ENCODE measurements at regions not wholly inside any gene's neighbourhood (a gene's known extent, or its start where the extent isn't known, plus 50 kb on each side); places are given as distances from the start of the nearest gene placed in this dataset.

DNA sequence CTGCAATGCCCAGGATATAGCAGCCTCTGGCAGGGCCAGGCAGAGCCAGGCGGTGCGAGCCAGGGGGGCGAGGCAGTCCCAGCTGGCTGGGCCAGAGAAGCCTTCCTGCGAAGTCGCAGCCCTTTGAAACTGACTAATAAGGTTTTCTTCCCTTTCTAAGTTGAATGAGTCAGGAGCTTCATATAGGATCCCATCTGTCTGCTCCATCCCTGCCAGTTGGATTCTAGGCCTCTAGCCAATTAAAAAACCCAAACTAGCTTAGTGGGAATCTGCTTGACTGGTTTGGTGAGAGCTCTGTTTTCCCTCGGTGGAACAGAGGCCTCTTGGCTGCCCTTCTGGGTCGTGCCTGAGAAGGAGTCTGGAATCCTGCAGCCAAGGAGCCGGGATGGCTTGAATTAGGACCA, 70.1 kb upstream of the RAPGEF1 start:
- Histone ChIP-seq H3K27ac (no peak overlapping the region), H3K36me3 (no peaks in the 10 kb centered on the region), H3K4me3 (no peak overlapping the region), H3K4me1 (no peaks in the 10 kb centered on the region), H3K27me3 (no peaks in the 10 kb centered on the region), H3K9me3 (no peaks in the 10 kb centered on the region)
- DNase-seq, result no peak
- TF ChIP-seq, protein P1, sequence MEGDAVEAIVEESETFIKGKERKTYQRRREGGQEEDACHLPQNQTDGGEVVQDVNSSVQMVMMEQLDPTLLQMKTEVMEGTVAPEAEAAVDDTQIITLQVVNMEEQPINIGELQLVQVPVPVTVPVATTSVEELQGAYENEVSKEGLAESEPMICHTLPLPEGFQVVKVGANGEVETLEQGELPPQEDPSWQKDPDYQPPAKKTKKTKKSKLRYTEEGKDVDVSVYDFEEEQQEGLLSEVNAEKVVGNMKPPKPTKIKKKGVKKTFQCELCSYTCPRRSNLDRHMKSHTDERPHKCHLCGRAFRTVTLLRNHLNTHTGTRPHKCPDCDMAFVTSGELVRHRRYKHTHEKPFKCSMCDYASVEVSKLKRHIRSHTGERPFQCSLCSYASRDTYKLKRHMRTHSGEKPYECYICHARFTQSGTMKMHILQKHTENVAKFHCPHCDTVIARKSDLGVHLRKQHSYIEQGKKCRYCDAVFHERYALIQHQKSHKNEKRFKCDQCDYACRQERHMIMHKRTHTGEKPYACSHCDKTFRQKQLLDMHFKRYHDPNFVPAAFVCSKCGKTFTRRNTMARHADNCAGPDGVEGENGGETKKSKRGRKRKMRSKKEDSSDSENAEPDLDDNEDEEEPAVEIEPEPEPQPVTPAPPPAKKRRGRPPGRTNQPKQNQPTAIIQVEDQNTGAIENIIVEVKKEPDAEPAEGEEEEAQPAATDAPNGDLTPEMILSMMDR (IDR thresholded peaks at IDR 0.05), result no peak

DNA sequence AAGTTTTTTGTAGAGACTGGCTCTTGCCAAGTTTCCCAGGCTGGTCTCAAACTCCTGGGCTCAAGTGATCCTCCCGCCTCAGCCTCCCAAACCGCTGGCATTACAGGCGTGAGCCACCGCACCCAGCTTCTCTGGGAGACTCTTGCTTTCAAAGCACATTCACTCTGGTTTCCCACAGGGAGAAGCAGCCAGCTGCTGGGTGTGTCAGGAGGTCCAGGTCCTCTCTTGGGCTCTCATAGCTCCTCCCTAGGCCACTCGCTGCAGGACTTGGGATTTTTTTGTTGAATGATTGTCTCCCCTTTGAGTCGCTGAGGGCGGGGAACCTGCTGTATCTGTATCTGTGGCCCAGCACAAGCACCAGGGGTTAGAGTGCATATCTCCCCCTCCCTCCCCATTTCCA, 68.4 kb upstream of the RAPGEF1 start:
- H3K27ac ChIP-seq, result no peak overlapping the region
- no peaks in the 10 kb centered on the region for H3K36me3 ChIP-seq
- H3K4me3 ChIP-seq, result no peak overlapping the region
- TF ChIP-seq POLR2A (IDR thresholded peaks at IDR 0.05), result no peak
- TF ChIP-seq, protein P1 (IDR thresholded peaks at IDR 0.05), result no peak
- DNase-seq, result no peak
- H3K9me3 ChIP-seq, result no peaks in the 10 kb centered on the region
- H3K4me1 ChIP-seq, result no peaks in the 10 kb centered on the region
- no peaks in the 10 kb centered on the region for H3K27me3 ChIP-seq

DNA sequence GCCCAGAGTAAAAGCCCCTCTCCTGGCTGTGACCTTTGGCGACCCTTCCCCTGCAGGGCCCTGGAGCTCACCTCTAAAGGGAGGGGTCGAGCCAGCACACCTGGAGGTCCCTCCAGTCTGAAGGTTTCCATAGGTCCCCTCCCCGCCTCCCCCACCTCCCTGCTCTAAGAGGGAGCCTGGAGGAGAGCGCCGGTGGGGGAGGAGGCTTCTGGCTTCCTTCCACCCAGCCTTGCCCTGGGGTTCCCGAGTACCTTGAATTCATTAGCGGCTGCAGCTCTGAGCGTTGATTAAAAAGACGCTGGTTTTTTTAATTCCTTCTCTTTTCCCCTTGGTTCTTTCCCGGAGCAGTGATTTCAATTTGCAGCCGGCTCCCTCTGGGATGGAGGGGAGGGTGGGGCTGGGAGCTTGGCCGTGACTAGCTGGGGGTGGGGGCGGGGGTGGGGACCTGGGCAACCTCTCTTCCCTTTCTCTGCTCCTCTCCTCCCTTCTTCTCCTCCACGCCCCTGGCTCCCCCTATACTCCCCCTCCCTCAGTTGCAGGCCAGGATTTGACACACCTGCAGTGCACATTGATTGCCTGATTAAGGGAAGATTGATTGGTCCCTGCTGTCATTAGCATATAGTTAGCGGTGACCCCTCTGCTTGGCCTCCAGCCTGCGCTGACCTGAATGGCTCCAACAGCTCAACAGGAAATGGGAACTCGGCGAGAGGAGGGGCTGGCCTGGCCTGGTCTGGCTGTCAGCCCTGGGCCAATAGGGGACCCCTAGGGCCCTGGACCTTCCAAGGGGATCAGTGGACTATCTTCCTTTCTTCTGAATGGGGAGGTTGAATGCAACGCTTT, 67.5 kb upstream of the RAPGEF1 start:
- Histone ChIP-seq H3K36me3 (no peaks in the 10 kb centered on the region), H3K9me3 (no peaks in the 10 kb centered on the region), H3K27ac (no peak overlapping the region), H3K4me3 (no peak overlapping the region), H3K4me1 (no peaks in the 10 kb centered on the region), H3K27me3 (no peaks in the 10 kb centered on the region)
- no peak for TF ChIP-seq POLR2A (IDR thresholded peaks at IDR 0.05)
- no peak for DNase-seq

DNA sequence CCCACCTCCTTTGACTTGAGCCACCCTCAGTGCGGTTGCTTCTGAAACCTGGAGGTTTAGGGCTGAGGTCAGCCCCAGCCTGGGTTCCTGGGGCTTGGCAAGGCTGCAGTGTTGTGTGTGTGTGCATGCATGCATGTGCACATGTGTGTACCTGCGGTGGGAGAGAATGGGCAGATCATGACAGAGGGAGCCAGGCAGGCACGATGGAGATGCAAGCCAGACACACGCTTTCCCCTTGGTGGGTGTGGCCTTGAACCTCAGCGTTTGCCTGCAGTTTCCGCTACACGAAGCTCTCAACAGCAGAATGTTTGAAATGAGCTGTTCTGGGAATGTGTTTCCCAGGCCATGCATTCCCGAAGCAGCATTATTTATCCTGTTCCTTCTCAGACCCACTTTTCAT, 65.9 kb upstream of the RAPGEF1 start:
- H3K4me3 ChIP-seq, result no peak overlapping the region
- no peaks in the 10 kb centered on the region for H3K36me3 ChIP-seq
- no peak overlapping the region for H3K27ac ChIP-seq
- H3K9me3 ChIP-seq, result no peaks in the 10 kb centered on the region
- no peaks in the 10 kb centered on the region for H3K4me1 ChIP-seq
- TF ChIP-seq, protein P1 (IDR thresholded peaks at IDR 0.05), result no peak
- no peak for TF ChIP-seq POLR2A (IDR thresholded peaks at IDR 0.05)
- DNase-seq, result no peak
- no peaks in the 10 kb centered on the region for H3K27me3 ChIP-seq

DNA sequence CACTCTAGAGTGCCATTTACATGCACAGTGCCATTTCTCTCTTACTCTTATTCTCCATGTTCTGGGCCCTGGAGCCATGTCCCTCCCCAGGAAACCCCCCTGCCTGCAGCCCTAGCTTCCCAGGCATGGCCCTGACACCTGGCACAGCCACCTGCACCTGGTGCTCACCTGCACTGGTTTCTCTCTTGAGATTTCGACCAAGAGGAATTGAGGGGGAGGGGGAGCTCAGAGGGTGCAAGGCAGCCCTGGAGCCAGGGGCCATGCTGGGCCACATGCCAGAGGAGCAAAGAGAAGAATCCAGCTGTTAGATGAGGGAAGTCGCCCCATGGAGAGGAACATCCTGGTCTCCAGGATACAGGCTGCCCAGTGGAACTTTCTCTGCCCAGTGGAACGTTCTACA, 65.0 kb upstream of the RAPGEF1 start:
- H3K9me3 ChIP-seq, result no peaks in the 10 kb centered on the region
- no peak overlapping the region for H3K27ac ChIP-seq
- no peaks in the 10 kb centered on the region for H3K27me3 ChIP-seq
- no peak for DNase-seq
- no peak overlapping the region for H3K4me3 ChIP-seq
- TF ChIP-seq, protein P1 (IDR thresholded peaks at IDR 0.05), result no peak
- no peak for TF ChIP-seq POLR2A (IDR thresholded peaks at IDR 0.05)
- H3K36me3 ChIP-seq, result no peaks in the 10 kb centered on the region
- H3K4me1 ChIP-seq, result no peaks in the 10 kb centered on the region

DNA sequence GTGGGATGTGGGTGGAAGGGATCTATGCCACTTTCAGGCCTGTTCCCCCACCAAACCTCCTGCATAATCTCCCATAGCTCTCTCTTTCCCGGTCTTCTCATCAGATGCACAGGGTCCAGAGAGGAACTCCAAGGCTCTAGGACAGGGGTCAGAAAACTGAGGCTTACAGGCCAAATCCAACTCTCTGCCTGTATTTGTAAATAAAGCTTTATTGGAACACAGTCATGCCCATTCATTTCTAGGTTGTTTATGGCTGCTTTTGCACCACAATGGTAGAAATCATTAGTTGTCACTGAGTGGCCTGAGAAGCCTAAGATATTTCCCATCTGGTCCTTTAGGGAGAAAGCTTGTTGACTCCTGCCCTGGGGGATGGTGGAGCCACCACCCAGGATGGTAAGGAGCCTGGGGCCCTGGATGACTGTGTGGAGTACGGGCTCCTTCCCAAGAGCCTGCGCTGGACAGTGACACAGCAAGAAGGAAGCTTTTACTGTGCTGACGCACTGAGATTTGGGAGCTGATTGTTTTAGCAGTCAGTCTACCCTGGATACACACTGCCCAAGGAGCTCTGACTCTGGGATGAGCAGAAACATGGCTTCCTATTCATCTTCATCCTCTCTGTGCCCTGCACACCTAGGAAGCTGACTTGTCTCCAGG, 64.0 kb upstream of the RAPGEF1 start:
- Histone ChIP-seq H3K36me3 (no peaks in the 10 kb centered on the region), H3K9me3 (no peaks in the 10 kb centered on the region), H3K27me3 (no peaks in the 10 kb centered on the region), H3K4me3 (no peak overlapping the region), H3K27ac (no peak overlapping the region), H3K4me1 (no peaks in the 10 kb centered on the region)
- no peak for DNase-seq
- TF ChIP-seq, protein P1 (IDR thresholded peaks at IDR 0.05), result no peak
- TF ChIP-seq POLR2A (IDR thresholded peaks at IDR 0.05), result no peak
